ENCODE measurements at regions not wholly inside any gene's neighbourhood (a gene's known extent, or its start where the extent isn't known, plus 50 kb on each side); places are given as distances from the start of the nearest gene placed in this dataset.

- TF ChIP-seq POLR2A (IDR thresholded peaks at IDR 0.05; ENCODE audit: low read depth, low read length), result no peak
- TF ChIP-seq POLR2AphosphoS5 (IDR thresholded peaks at IDR 0.05; ENCODE audit: low read depth, low read length), result no peak
Observed at GRCh38 chr17:37831492-37831891, 86.6 kb upstream of the HNF1B start.

All from GM12892 (cell line).